HG03460 (cell line): ENCODE measurements at regions not wholly inside any gene's neighbourhood (a gene's known extent, or its start where the extent isn't known, plus 50 kb on each side); places are given as distances from the start of the nearest gene placed in this dataset.
"Not testable (repeated sequence)": the region's sequence is repeated elsewhere in the genome, so short reads cannot be mapped to it uniquely, and the experiment has no call there.

Experiments used
- ATAC-seq: cut with Tn5 transposase; IDR thresholded peaks from one replicate; pipeline ENCODE4 v1.9.1; 2021; ENCODE audit not compliant: unreplicated experiment

GRCh38 chr10:2053805-2054204 is 316.5 kb upstream of the ADARB2 start:
- no peak for ATAC-seq

DNA sequence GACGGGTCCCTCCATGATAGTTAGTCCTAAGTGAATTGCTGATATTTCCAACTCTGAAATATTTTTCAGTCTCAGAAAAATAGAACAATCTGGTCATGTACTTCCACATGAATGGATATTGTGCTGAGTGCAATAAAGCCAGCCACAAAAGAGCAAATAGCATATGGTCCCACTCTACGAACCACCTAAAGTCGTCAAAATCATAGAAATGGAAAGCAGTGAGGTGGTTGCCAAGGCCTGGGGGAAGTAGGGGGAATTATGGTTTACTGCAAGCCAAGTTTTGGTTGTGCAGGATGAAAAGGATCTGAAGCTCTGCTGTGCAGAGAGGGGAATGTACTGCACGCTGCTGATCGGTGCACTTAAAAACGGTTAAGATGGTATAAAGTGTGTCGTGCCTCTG is 313.8 kb upstream of the ADARB2 start:
- no peak for ATAC-seq

DNA sequence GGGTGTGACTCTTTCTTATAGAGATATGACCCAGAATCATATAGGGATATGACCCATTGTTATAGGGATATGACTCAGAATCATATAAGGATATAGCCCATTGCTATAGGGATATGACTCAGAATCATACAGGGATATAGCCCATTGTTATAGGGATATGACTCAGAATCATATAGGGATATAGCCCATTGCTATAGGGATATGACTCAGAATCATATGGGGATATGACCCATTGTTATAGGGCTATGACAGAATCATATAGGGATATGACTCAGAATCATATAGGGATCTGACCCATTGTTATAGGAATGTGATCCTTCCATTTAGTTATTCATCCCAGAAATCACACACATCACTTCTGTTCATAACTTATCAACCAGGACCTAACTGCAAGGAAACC is 312.2 kb upstream of the ADARB2 start:
- ATAC-seq, result no peak

DNA sequence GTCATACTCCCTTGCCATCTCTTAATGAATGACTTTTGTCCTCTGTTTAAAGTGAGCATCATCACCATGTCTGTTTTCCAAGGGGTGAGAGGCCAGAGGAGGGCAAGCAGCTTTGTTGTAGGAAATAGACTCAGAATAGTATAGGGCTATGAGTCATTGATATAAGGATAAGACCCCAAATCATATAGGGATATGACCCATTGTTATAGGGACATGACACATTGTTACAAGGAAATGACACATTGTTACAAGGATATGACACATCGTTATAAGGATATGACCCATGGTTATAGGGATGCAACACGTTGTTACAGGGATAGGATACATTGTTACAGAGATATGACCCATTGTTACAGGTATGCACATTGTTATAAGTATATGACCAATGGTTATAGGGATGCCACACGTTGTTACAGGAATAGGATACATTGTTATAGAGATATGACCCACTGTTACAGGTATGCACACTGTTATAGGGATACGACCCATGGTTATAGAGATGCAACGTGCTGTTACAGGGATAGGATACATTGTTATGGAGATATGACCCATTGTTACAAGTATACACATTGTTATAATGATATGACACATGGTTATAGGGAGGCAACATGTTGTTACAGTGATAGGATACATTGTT is 311.1 kb upstream of the ADARB2 start:
- no peak for ATAC-seq

DNA sequence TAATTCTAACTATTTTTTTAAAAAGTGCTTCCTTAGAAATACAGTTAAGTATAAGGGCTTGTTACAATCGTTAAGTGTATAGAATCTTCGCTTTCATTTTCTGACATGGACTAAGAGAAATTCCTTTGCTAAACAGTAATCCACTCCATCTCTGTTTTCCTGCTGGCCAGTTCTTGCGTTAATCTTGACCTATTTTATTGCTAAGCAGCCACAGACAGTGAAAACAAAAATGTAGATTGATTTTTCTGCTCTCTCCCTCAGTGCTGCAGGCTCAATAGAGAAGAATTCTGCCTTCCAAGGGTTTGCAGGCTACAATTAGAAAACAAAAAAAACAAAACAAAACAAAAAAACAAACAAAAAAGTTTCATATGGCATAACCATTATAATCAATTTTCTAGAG is 310.4 kb upstream of the ADARB2 start:
- no peak for ATAC-seq

DNA sequence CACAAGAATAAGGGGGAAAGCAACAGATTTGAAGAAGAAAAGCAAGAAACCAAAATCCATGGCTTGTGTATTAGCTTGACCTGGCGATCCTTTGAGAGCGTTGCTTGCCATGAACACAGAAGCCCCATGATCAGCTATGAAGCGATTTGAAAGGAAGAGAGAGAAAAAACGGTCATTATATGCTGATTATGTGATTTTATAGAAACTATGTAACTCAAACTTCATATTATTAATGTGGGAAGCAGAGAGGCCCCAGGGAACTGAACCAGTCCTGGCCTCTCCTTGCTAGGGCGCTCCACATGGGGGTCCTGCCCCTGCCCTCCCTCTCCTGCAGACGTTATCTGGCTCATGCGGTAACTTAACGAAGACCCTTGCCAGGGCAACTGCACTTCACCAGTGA is 306.1 kb upstream of the ADARB2 start:
- no peak for ATAC-seq

DNA sequence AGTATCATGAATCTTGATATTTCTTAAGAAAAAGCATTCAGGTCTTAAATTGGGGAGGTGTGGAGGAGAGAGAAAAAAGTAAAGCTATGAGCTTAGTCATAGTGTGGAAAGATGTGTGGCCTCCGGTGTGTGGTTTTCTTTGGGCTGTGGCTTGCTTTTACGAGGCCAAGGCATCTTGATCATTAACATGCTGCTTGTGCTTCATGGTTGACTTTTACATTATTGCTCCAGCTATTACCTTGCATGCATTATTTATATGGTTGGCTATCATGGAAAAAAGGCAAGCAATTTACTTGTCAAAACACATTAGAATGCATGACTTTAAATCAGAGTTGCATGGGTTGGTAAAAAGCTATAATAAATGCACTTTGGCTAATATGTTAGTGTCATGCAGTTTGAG is 300.7 kb upstream of the ADARB2 start:
- ATAC-seq, result no peak

GRCh38 chr10:2037246-2037645 is 299.9 kb upstream of the ADARB2 start:
- ATAC-seq, result no peak

GRCh38 chr10:2036209-2036608 is 298.9 kb upstream of the ADARB2 start:
- ATAC-seq, result no peak

DNA sequence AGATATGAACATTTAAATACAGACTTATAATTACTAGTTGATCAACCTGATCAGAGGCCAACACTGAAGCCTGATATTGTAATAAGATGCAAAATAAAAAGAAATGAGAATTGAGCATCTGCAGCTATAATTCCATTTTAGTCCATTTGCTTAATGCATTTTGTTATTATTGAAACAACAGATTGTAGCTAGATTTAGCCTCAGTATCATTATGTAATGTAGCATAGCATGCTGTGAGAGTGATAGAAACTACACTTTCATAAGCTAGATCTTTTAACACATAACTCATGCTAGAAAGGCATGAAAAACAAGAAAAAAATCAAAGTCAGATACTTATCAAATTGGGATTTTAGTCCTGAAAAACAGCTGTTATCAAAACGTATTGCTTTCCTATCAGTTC is 292.7 kb upstream of the ADARB2 start:
- no peak for ATAC-seq

DNA sequence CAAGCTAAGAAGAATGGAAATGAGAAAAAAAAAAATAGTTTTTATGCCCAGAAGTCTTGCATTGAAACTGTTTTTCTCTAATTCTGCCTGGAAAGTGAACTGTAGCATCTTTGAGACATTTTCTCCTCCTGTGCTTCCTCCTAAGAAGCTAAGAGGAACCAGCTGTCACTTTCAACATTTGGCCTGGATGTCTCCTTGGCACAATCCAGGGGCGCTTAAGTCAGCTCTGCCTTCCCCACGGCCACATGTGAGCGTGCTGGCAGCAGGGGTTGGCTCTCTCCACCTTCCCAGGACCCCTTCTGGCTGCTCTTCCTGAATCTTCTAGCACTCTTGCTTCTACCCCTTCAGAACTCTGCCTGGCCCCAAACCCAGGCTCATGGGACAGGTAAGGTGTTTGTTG is 289.6 kb upstream of the ADARB2 start:
- ATAC-seq, result no peak

DNA sequence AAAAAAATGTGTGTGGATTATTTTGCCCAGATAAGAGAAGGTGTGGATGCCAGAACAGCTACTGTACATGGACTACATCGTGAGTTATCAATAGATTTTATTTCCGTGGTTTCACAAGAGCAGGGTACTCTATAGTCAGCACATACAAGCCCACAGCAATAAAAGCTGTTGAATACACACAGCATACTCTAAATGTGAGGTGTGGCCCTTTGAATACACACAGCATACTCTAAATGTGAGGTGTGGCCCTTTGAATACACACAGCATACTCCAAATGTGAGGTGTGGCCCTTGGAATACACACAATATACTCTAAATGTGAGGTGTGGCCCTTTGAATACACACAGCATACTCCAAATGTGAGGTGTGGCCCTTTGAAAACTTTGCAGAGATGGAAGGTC is 287.4 kb upstream of the ADARB2 start:
- not testable (repeated sequence) for ATAC-seq

DNA sequence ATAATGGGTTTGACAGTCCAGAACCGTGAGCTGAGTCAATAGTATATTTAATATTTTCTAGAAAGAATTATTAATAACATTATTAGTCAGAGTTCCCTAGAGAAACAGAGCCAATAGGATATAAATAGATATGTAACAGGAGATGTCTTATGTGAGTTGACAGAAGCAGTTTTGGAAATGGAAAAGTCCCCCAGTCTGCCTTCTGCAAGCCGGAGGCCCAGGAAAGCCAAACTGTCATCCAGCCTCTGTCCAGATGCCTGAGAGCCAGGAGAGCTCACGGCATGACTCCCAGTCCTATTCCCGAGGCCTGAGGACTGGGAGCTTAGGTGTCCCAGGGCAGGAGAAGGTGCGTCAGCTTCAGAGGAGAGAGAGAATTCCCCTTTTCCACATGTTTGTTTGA is 286.4 kb upstream of the ADARB2 start:
- no peak for ATAC-seq

DNA sequence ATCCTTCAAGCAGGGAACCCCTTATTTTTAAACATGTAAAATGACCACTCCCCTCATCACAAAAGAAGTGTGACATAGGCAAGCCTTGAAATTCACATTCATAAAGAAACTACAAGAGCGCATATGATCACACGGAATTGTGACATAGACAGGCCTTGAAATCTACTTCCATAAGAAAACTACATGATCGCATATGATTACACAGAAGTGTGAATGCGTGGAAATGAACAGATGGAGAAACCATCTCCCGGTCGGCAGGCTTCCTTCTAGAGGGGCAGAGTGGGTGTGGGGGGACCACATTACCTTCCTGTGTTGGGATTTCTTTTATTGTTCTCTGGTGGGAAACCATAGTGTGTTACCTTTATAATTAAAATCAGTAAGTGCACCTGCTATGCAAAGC is 285.1 kb upstream of the ADARB2 start:
- ATAC-seq, result no peak

GRCh38 chr10:2020836-2021235 is 283.5 kb upstream of the ADARB2 start:
- ATAC-seq, result no peak

DNA sequence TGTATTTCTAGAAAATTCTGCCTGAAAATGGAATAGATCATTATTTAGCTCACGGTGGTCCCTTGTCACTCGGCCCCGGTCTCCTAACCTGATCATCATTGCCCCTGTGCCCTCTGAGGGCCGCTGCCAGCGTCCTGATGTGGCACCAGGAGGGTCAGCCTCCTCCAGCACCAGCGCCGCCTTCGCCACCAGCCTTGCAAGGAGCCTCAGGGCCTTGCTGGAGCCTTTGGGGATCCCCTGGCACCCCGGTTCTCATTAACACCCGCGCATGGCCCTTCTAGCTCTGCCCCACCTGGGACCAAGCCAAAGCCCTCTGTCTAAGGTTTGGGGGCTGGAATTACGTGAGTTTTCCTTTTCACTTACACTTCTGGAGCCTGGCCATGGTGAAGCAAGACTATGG is 282.5 kb upstream of the ADARB2 start:
- ATAC-seq, result no peak

DNA sequence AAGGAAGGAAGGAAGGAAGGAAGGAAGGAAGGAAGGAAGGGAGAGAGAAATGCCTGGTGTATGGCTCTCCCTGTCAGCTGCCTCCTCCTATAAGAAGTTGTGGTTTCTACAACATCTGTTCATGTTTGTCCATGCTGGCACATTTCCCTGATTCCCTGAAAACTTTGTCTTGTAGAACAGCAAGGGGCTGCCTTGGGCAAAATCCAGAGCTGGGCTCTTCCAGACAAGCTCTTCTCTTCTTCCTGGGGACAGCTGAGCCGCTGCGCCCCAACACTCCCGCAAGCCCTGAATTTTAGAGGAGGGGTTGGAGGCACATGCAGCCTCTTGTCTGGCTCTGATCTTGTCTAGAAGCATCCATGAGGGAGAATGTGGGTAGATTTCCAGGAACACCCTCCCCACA is 282.0 kb upstream of the ADARB2 start:
- no peak for ATAC-seq

DNA sequence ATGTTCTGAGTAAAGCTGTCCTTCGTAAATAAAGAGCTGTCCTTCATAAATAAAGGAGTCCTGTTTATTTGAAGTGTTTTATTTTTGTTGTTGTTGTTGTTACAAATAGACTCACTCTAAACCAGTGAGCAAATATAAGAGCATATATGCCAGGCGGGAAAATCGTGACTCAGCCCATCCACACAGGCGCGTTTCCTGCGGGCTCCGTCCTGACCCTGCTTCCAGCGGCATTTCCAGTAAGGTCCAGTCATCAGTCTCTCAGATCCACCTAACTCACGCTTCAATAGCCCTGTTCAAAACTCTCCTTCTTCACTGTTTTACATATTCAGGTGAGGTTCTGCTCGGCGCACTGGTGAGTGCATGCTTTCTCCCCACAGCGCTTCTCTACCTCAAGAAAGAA is 277.2 kb upstream of the ADARB2 start:
- no peak for ATAC-seq

GRCh38 chr10:2012209-2012608 is 274.9 kb upstream of the ADARB2 start:
- no peak for ATAC-seq

GRCh38 chr10:2011106-2011716 is 273.9 kb upstream of the ADARB2 start:
- ATAC-seq, result no peak

DNA sequence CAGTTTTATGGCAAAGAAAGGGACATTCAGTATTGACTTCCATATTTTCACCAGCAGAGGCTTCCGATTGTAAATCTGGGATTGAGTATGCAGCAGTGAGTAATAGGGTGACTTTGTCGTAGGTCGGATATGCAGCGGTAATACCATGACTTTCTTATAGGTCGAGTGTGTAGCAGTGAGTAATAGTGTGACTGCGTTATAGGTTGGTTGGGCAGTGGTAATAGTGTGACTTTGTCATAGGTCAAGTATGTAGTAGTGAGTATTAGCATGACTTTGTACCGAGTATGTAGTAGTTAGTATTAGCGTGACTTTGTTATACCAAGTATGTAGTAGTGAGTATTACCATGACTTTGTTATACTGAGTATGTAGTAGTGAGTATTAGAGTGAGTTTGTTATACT is 268.2 kb upstream of the ADARB2 start:
- ATAC-seq, result no peak

GRCh38 chr10:1992930-1993329 is 255.6 kb upstream of the ADARB2 start:
- ATAC-seq, result no peak

DNA sequence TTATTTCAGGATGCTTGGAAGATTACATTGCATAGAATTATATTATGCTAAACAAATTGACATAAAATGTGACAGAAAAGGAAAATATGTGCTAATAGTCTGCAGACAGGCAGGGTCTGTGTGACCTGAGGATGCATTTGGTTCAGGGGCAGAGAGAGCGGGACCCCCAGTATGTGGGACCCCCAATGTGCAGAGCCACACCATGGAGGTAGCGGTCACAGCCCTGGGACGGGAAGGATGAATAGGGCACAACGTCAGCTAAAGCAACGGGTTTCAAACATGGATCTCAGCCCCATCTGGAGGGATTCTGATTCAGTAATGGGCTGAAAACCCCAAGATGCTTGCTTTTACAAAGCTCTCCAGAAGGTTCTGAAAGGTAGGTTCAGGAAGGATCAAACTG is 251.8 kb upstream of the ADARB2 start:
- no peak for ATAC-seq
